Skeletal muscle satellite cell (primary cell): ENCODE measurements at regions not wholly inside any gene's neighbourhood (a gene's known extent, or its start where the extent isn't known, plus 50 kb on each side); places are given as distances from the start of the nearest gene placed in this dataset.

Experiments
- H3K27me3 ChIP-seq: 2 replicates; pipeline ENCODE4 v1.7.0; 2013; ENCODE audit warnings: low read length; ENCODE audit not compliant: control insufficient read depth, insufficient read depth
- H3K36me3 ChIP-seq: 2 replicates; pipeline ENCODE4 v1.7.0; 2013; ENCODE audit warnings: mild to moderate bottlenecking, control low read depth, low read length; ENCODE audit not compliant: insufficient read depth
- H3K4me1 ChIP-seq: 2 replicates; pipeline ENCODE4 v1.7.0; 2013; ENCODE audit warnings: low read length; ENCODE audit not compliant: control insufficient read depth, insufficient read depth
- H3K4me2 ChIP-seq: 2 replicates; pipeline ENCODE4 v1.7.0; 2013; ENCODE audit warnings: mild to moderate bottlenecking, low read length
- H3K4me3 ChIP-seq: 2 replicates; pipeline ENCODE4 v1.7.0; 2013; ENCODE audit warnings: low read length
- H3K9ac ChIP-seq: 2 replicates; pipeline ENCODE4 v1.7.0; 2013; ENCODE audit warnings: mild to moderate bottlenecking, low read depth, low read length, moderate library complexity
- H3K9me3 ChIP-seq: replicated peaks from 2 replicates; pipeline ENCODE4 v1.7.0; 2013; ENCODE audit warnings: mild to moderate bottlenecking, control low read depth, low read length

GRCh38 chr4:187149229-187149945, 425.7 kb upstream of the FAT1 start:
- Histone ChIP-seq H3K4me1 (no peaks in the 10 kb centered on the region), H3K9ac (no peak overlapping the region), H3K27me3 (no peaks in the 10 kb centered on the region), H3K4me3 (no peak overlapping the region), H3K36me3 (no peaks in the 10 kb centered on the region), H3K9me3 (no peaks in the 10 kb centered on the region), H3K4me2 (no peak overlapping the region)

- Histone ChIP-seq H3K36me3 (no peaks in the 10 kb centered on the region), H3K4me3 (no peak overlapping the region), H3K4me2 (no peak overlapping the region), H3K4me1 (no peaks in the 10 kb centered on the region), H3K27me3 (no peaks in the 10 kb centered on the region), H3K9me3 (no peaks in the 10 kb centered on the region), H3K9ac (no peak overlapping the region)
Observed at GRCh38 chr4:187157380-187157958, 433.8 kb upstream of the FAT1 start.

- no peaks in the 10 kb centered on the region for H3K27me3 ChIP-seq
- no peak overlapping the region for H3K4me2 ChIP-seq
- no peaks in the 10 kb centered on the region for H3K4me1 ChIP-seq
- no peaks in the 10 kb centered on the region for H3K9me3 ChIP-seq
- H3K9ac ChIP-seq = no peak overlapping the region
- H3K4me3 ChIP-seq = no peak overlapping the region
- H3K36me3 ChIP-seq = no peaks in the 10 kb centered on the region
Observed at GRCh38 chr4:187158003-187158402, 434.3 kb upstream of the FAT1 start.

- no peak overlapping the region for H3K9ac ChIP-seq
- no peaks in the 10 kb centered on the region for H3K36me3 ChIP-seq
- no peaks in the 10 kb centered on the region for H3K4me1 ChIP-seq
- no peaks in the 10 kb centered on the region for H3K27me3 ChIP-seq
- no peaks in the 10 kb centered on the region for H3K9me3 ChIP-seq
- no peak overlapping the region for H3K4me2 ChIP-seq
- no peak overlapping the region for H3K4me3 ChIP-seq
Observed at GRCh38 chr4:187160486-187160885, 436.8 kb upstream of the FAT1 start.

GRCh38 chr4:187166886-187167512, 443.3 kb upstream of the FAT1 start:
- no peak overlapping the region for H3K4me2 ChIP-seq
- H3K4me1 ChIP-seq = no peaks in the 10 kb centered on the region
- no peaks in the 10 kb centered on the region for H3K9me3 ChIP-seq
- no peak overlapping the region for H3K4me3 ChIP-seq
- no peaks in the 10 kb centered on the region for H3K36me3 ChIP-seq
- no peaks in the 10 kb centered on the region for H3K27me3 ChIP-seq
- no peak overlapping the region for H3K9ac ChIP-seq

- Histone ChIP-seq H3K4me1 (no peaks in the 10 kb centered on the region), H3K27me3 (no peaks in the 10 kb centered on the region), H3K4me2 (no peak overlapping the region), H3K9me3 (no peaks in the 10 kb centered on the region), H3K36me3 (no peaks in the 10 kb centered on the region), H3K4me3 (no peak overlapping the region), H3K9ac (no peak overlapping the region)
Observed at GRCh38 chr4:187171706-187172339, 448.2 kb upstream of the FAT1 start.

GRCh38 chr4:187172340-187172761, 448.7 kb upstream of the FAT1 start:
- no peak overlapping the region for H3K4me3 ChIP-seq
- no peak overlapping the region for H3K4me2 ChIP-seq
- no peaks in the 10 kb centered on the region for H3K36me3 ChIP-seq
- no peaks in the 10 kb centered on the region for H3K27me3 ChIP-seq
- H3K9me3 ChIP-seq = no peaks in the 10 kb centered on the region
- H3K9ac ChIP-seq = no peak overlapping the region
- H3K4me1 ChIP-seq = no peaks in the 10 kb centered on the region

- H3K9me3 ChIP-seq = no peaks in the 10 kb centered on the region
- no peaks in the 10 kb centered on the region for H3K4me1 ChIP-seq
- H3K9ac ChIP-seq = no peak overlapping the region
- no peaks in the 10 kb centered on the region for H3K36me3 ChIP-seq
- H3K27me3 ChIP-seq = no peaks in the 10 kb centered on the region
- no peak overlapping the region for H3K4me2 ChIP-seq
- H3K4me3 ChIP-seq = no peak overlapping the region
Observed at GRCh38 chr4:187174749-187175148, 451.1 kb upstream of the FAT1 start.

GRCh38 chr4:187175197-187175596, 451.5 kb upstream of the FAT1 start:
- Histone ChIP-seq H3K36me3 (no peaks in the 10 kb centered on the region), H3K4me1 (no peaks in the 10 kb centered on the region), H3K27me3 (no peaks in the 10 kb centered on the region), H3K9ac (no peak overlapping the region), H3K4me3 (no peak overlapping the region), H3K4me2 (no peak overlapping the region), H3K9me3 (no peaks in the 10 kb centered on the region)

- Histone ChIP-seq H3K4me2 (no peak overlapping the region), H3K27me3 (no peaks in the 10 kb centered on the region), H3K4me1 (no peaks in the 10 kb centered on the region), H3K9me3 (no peaks in the 10 kb centered on the region), H3K36me3 (no peaks in the 10 kb centered on the region), H3K4me3 (no peak overlapping the region), H3K9ac (no peak overlapping the region)
Observed at GRCh38 chr4:187176261-187176910, 452.7 kb upstream of the FAT1 start.

GRCh38 chr4:187178084-187178483, 454.4 kb upstream of the FAT1 start:
- Histone ChIP-seq H3K4me3 (no peak overlapping the region), H3K9me3 (no peaks in the 10 kb centered on the region), H3K27me3 (no peaks in the 10 kb centered on the region), H3K4me2 (no peak overlapping the region), H3K36me3 (no peaks in the 10 kb centered on the region), H3K9ac (no peak overlapping the region), H3K4me1 (no peaks in the 10 kb centered on the region)
